Ureter (tissue), 1 donor: ENCODE measurements at regions not wholly inside any gene's neighbourhood (a gene's known extent, or its start where the extent isn't known, plus 50 kb on each side); places are given as distances from the start of the nearest gene placed in this dataset.

ENCODE experiments used
- DNase-seq: peaks from one replicate; pipeline ENCODE4 v3.0.0-alpha.2; 2020; ENCODE audit warnings: low spot score
- donor health status: DM: yes; HTN: yes; CAD: no.

DNA sequence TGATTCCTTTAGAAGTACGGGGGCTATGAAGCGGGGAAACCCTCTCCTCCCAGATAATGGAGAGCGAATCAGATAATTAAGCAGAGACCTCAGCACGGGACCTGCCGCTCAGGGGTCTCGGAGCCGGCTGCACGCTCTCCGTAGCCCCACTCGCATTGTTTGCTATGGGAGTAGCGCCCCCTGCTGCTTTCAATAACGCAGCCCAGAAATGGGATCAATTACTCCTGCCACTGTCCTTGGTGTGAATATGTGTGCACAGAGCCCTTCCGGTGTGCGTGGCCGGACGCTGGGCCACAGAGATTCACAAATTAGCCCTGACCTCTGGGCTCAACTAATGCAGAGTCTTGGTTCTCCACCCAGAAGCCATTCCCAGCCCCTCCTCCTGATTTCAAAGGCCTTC is 76.4 kb upstream of the TMEM132C start:
- DNase-seq: no peak

DNA sequence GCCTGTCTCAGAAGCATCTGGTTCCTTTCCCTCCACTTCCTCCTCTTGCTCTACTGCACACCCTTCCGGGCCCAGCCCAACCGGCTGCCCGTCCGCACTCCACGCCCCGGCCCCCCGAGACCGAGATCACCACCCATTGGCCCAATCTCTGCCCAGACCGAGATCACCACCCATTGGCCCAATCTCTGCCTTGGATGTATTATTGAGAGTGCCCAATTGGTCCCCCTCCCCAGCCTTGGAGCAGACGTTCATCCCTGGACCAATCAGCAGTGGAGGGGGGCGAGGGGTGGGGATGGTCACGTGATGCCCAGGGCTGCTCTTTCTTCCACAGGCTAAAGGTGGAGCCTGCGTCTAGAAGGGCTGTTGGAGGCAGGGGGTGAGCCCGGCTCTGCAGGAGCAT is 75.6 kb upstream of the TMEM132C start:
- no peak for DNase-seq

DNA sequence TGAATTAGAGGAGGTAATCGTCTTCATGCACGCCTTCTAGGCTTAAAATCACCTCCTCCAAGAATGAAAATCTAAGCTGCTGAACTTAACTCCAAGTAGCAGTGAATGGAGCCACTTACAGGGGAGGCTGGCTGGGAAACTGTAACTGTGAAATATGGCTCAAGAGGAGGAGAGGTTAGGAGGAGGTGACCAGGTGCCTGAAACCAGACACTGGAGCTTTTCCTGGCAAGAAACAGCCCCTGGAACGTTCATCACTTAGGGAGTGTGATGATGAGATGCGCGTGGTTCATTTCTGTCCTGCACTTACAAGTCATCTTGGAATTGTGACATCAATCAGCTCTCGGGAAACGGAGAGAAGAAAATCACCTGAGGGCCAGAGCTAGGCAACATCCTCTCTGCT is 62.3 kb upstream of the TMEM132C start:
- no peak for DNase-seq

DNA sequence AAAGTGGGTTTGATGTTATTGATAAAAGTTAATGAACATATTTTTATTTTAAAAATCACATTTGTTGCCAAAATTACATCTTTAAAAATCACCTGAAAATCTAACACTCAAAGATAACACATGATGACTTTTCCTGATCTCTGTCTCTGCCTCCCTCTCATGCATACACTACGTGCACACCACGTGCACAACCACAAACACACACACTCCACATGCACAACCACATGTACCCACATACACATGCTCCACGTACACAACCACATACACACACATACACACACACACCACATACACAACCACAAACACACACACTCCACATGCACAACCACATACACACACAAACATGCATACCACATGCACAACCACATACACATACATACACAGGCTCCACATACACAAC is 61.8 kb upstream of the TMEM132C start:
- no peak for DNase-seq

DNA sequence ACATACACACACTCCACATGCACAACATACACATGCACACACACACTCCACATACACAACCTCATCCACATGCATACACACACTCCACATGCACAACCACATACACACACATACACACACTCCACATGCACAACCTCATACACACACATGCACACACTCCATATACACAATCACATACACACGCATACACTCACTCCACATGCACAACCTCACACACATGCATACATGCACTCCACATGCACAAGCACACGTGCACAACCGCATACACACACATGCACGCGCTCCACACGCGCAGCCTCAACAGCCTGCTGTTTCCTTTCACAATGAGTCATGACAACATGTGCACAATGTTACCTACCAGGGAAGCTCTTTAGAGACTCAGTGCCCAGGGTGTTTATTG is 61.2 kb upstream of the TMEM132C start:
- no peak for DNase-seq
